HepG2 (cell line): ENCODE measurements at regions not wholly inside any gene's neighbourhood (a gene's known extent, or its start where the extent isn't known, plus 50 kb on each side); places are given as distances from the start of the nearest gene placed in this dataset.

Source experiments
- ATAC-seq: fragments of 200-7000 bp; cut with Tn5 transposase; 3 replicates; pipeline ENCODE4 v1.9.1; 2020; ENCODE audit warnings: mild to moderate bottlenecking, moderate library complexity
- BruUV-seq: library from RNA; stranded (reverse); fragments of 400-500 nt; replicated peaks from 2 replicates; lab custom pipeline; 2021; lab: Mats Ljungman, UMichigan
- CTCF ChIA-PET: fragments of 300-600 bp; formaldehyde crosslinking; extraction: SDS; loops from one replicate; lab custom pipeline; 2021; ENCODE audit warnings: low total read pairs, inconsistent platforms, low intra/inter-chr PET ratio; lab: Yijun Ruan, JAX
- POLR2A ChIA-PET: fragments of 350-600 bp; sonication (Branson Sonifier 250); formaldehyde crosslinking; loops from one replicate; lab custom pipeline; 2020; ENCODE audit warnings: antibody characterized with exemption, inconsistent platforms; lab: Yijun Ruan, JAX
- DNase-seq: peaks from one replicate; pipeline ENCODE4 v3.0.0-alpha.2; 2015; ENCODE audit warnings: low spot score
- FAIRE-seq: peaks from 3 replicates; lab custom pipeline; 2011; peaks lifted over from hg19 to GRCh38; lab: Jason Lieb, UNC
- H2AFZ ChIP-seq: one replicate; pipeline ENCODE4 v1.6.1; 2011; ENCODE audit warnings: low read length, inconsistent platforms
- H3K27ac ChIP-seq: fragments of 300-600 bp; 3 replicates; pipeline ENCODE4 v1.8.0; 2011; ENCODE audit warnings: mixed run types, mild to moderate bottlenecking, mixed read lengths, low read length, inconsistent platforms; ENCODE audit not compliant: insufficient read depth; ENCODE audit errors: extremely low read length
- H3K27me3 ChIP-seq, 2 experiments: fragments of 200-600 bp in 1 of 2; 2 replicates in 1 of 2; 3 replicates in 1 of 2; pipeline versions ENCODE4 v1.6.0 to v1.8.0; 2011; ENCODE audit warnings: low read length in 2 of 2, mild to moderate bottlenecking in 2 of 2, moderate library complexity in 2 of 2, inconsistent platforms in 1 of 2; ENCODE audit not compliant: insufficient read depth in 2 of 2, control insufficient read depth in 1 of 2
- H3K36me3 ChIP-seq, 2 experiments: fragments of 200-600 bp in 1 of 2; replicated peaks in 1 of 2; 2 replicates in 1 of 2; 3 replicates in 1 of 2; pipeline versions ENCODE4 v1.5.1 to v1.8.0; 2011; ENCODE audit warnings: low read length in 2 of 2, inconsistent platforms in 1 of 2; ENCODE audit not compliant: insufficient read depth in 2 of 2, control insufficient read depth in 1 of 2
- H3K4me1 ChIP-seq: 2 replicates; pipeline ENCODE4 v1.5.1; 2012; ENCODE audit warnings: low read length, inconsistent platforms; ENCODE audit not compliant: insufficient read depth
- H3K4me2 ChIP-seq: 2 replicates; pipeline ENCODE4 v1.6.0; 2011; ENCODE audit warnings: low read depth, low read length, inconsistent platforms
- H3K4me3 ChIP-seq, 3 experiments: fragments of 200-600 bp in 1 of 3; sonication (generic), shearing (Covaris generic) in 1 of 3; replicated peaks in 1 of 3; 2 replicates each; pipeline ENCODE4 v1.5.1; 2011 to 2016; ENCODE audit warnings: low read length in 3 of 3, inconsistent platforms in 2 of 3, low read depth in 2 of 3, mild to moderate bottlenecking in 2 of 3, control low read depth in 1 of 3, mixed read lengths in 1 of 3; ENCODE audit not compliant: insufficient read depth in 1 of 3
- H3K79me2 ChIP-seq: one replicate; pipeline ENCODE4 v1.6.1; 2011; ENCODE audit warnings: low read length, inconsistent platforms; ENCODE audit not compliant: insufficient read depth
- H3K9ac ChIP-seq: 2 replicates; pipeline ENCODE4 v1.6.0; 2011; ENCODE audit warnings: mild to moderate bottlenecking, low read depth, low read length, inconsistent platforms; ENCODE audit not compliant: insufficient read depth
- H3K9me3 ChIP-seq: 2 replicates; pipeline ENCODE4 v1.5.1; 2012; ENCODE audit warnings: mild to moderate bottlenecking, low read length
- H4K20me1 ChIP-seq: 2 replicates; pipeline ENCODE4 v1.6.0; 2011; ENCODE audit warnings: inconsistent platforms, mild to moderate bottlenecking, low read length, moderate library complexity; ENCODE audit not compliant: insufficient read depth
- AKAP8 ChIP-seq: sonication (generic); formaldehyde crosslinking; IDR thresholded peaks from 2 replicates; pipeline ENCODE4 v1.5.1; 2020; ENCODE audit warnings: mild to moderate bottlenecking, missing genetic modification reagents
- ATM ChIP-seq: fragments of 450-650 bp; IDR thresholded peaks from 2 replicates; pipeline ENCODE4 v1.7.1; 2017; ENCODE audit warnings: mild to moderate bottlenecking, borderline replicate concordance
- CAMTA2 ChIP-seq: sonication (generic); formaldehyde crosslinking; IDR thresholded peaks from 2 replicates; pipeline ENCODE4 v1.4.0; 2020; ENCODE audit warnings: mild to moderate bottlenecking, missing genetic modification reagents, borderline replicate concordance
- CBX5 ChIP-seq: sonication (generic); formaldehyde crosslinking; IDR thresholded peaks from 2 replicates; pipeline ENCODE4 v1.4.0; 2020; ENCODE audit warnings: missing genetic modification reagents, borderline replicate concordance
- FOXA1 ChIP-seq, 2 experiments: fragments of 450-650 bp in 1 of 2; sonication (generic) in 1 of 2; formaldehyde crosslinking in 1 of 2; IDR thresholded peaks; 2 replicates each; pipeline versions ENCODE4 v1.4.0 to v1.6.1; 2016 to 2020; ENCODE audit warnings: missing genetic modification reagents in 1 of 2
- HOXA5 ChIP-seq: sonication (generic); formaldehyde crosslinking; IDR thresholded peaks from 2 replicates; pipeline ENCODE4 v1.4.0; 2020; ENCODE audit warnings: missing genetic modification reagents
- MXI1 ChIP-seq: IDR thresholded peaks from 3 replicates; pipeline ENCODE4 v1.6.1; 2012; ENCODE audit warnings: low read depth, low read length, inconsistent platforms, borderline replicate concordance
- PAF1 ChIP-seq: IDR thresholded peaks from 2 replicates; pipeline ENCODE4 v1.6.1; 2016; ENCODE audit warnings: missing genetic modification reagents, missing compliant biosample characterization
- PCBP1 ChIP-seq: fragments of 200-400 bp; formaldehyde crosslinking; IDR thresholded peaks from 2 replicates; pipeline ENCODE4 v1.6.1; 2017; ENCODE audit warnings: mild to moderate bottlenecking, low read depth, low read length, borderline replicate concordance
- U2AF2 ChIP-seq: fragments of 200-400 bp; formaldehyde crosslinking; IDR thresholded peaks from 2 replicates; pipeline ENCODE4 v1.6.1; 2017; ENCODE audit warnings: low read depth, mild to moderate bottlenecking, low read length
- ZMAT5 ChIP-seq: sonication (generic); formaldehyde crosslinking; IDR thresholded peaks from 2 replicates; pipeline ENCODE4 v1.5.0; 2020; ENCODE audit warnings: mild to moderate bottlenecking, low read depth, missing genetic modification reagents, borderline replicate concordance
- ZMYM4 ChIP-seq: sonication (generic); formaldehyde crosslinking; IDR thresholded peaks from 2 replicates; pipeline ENCODE4 v1.8.1; 2023; ENCODE audit warnings: mild to moderate bottlenecking, missing genetic modification reagents
- ZNF260 ChIP-seq: sonication (generic); formaldehyde crosslinking; IDR thresholded peaks from 2 replicates; pipeline ENCODE4 v1.4.0; 2020; ENCODE audit warnings: missing genetic modification reagents, low read depth, mild to moderate bottlenecking, borderline replicate concordance
- ZNF549 ChIP-seq: sonication (generic); formaldehyde crosslinking; IDR thresholded peaks from 2 replicates; pipeline ENCODE4 v1.5.0; 2020; ENCODE audit warnings: missing genetic modification reagents
- ZNF556 ChIP-seq: sonication (generic); formaldehyde crosslinking; IDR thresholded peaks from 2 replicates; pipeline ENCODE4 v1.4.0; 2020; ENCODE audit warnings: mild to moderate bottlenecking, missing genetic modification reagents, borderline replicate concordance
- WGBS: methylation state at CpG from one replicate; pipeline ENCODE4 v1.1.6; 2017; ENCODE audit warnings: low lambda C conversion rate; 5-methylcytosine and 5-hydroxymethylcytosine counted together
- in situ Hi-C: cut with HindIII; loops from 2 replicates; pipeline ENCODE4 v1.10.0; 2017; ENCODE audit warnings: low pct_unique_long_range_greater_than_20kb; ENCODE audit not compliant: extremely low pct_ligation_motif_present
- intact Hi-C: fragments of 100-400 bp; cut with micrococcal nuclease; formaldehyde crosslinking; loops from one replicate; pipeline ENCODE4 v1.10.0; 2022; ENCODE audit not compliant: unreplicated experiment
- TF ChIP-seq, protein P1 (sequence below): sonication (generic); formaldehyde crosslinking; IDR thresholded peaks from 2 replicates; pipeline ENCODE4 v1.8.0; 2022; ENCODE audit warnings: missing genetic modification reagents, mild to moderate bottlenecking, inconsistent platforms, borderline replicate concordance
- TF ChIP-seq, protein P2 (sequence below): sonication (generic); formaldehyde crosslinking; IDR thresholded peaks from 2 replicates; pipeline ENCODE4 v1.8.1; 2023; ENCODE audit warnings: mild to moderate bottlenecking, missing genetic modification reagents

GRCh38 chr16:80362816-80363215 is 178.0 kb upstream of the DYNLRB2 start (continued):
- TF ChIP-seq ZNF549 (CRISPR knock-in tag) (no peak), ZNF556 (CRISPR knock-in tag) (no peak), FOXA1 (IDR thresholded peaks at IDR 0.05) (peak; percentile 42; the same call in 1 of the 2 replicates), FOXA1 (CRISPR knock-in tag; IDR thresholded peaks at IDR 0.05) (no peak), HOXA5 (no peak), ZMYM4 (CRISPR knock-in tag) (no peak), ATM (0 out of 2 replicates have a peak, but pooled peaks have one; percentile 30), U2AF2 (no peak)
- TF ChIP-seq, protein P1, sequence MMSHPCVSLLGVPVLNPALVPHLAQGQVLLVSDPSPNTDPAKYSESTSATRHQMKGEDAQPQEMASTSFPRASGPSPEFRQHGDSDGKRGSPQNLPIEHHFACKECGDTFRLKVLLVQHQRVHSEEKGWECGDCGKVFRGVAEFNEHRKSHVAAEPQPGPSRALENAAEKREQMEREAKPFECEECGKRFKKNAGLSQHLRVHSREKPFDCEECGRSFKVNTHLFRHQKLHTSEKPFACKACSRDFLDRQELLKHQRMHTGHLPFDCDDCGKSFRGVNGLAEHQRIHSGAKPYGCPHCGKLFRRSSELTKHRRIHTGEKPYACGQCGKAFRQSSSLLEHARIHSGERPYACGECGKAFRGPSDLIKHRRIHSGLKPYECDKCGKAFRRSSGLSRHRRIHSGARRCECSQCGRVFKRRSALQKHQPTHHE = no peak

GRCh38 chr16:80356365-80356764 is 184.4 kb upstream of the DYNLRB2 start:
- Histone ChIP-seq H3K9me3 (no peaks in the 10 kb centered on the region), H3K36me3 (no peaks in the 10 kb centered on the region), H3K9ac (no peak overlapping the region), H4K20me1 (no peaks in the 10 kb centered on the region), H3K4me3 (no peak overlapping the region), H3K27ac (no peak overlapping the region), H2AFZ (no peak overlapping the region), H3K27me3 (peaks cover 0 to 1% of the 10 kb centered on the region in 2 experiments; a peak in 2 of 5 replicates), H3K79me2 (no peaks in the 10 kb centered on the region), H3K4me1 (no peaks in the 10 kb centered on the region), H3K4me2 (no peak overlapping the region)
- in situ Hi-C loops (no loop called here), intact Hi-C loops (no loop called here)
- ChIA-PET CTCF (no interaction called here), POLR2A (no interaction called here)
- FAIRE-seq = no peak
- TF ChIP-seq ZNF549 (CRISPR knock-in tag) (no peak), AKAP8 (CRISPR knock-in tag) (no peak), MXI1 (no peak), PAF1 (CRISPR knock-in tag) (no peak), CBX5 (no peak), CAMTA2 (CRISPR knock-in tag) (no peak), ZMAT5 (CRISPR knock-in tag) (no peak), PCBP1 (no peak), ZNF260 (CRISPR knock-in tag) (no peak)
- TF ChIP-seq, protein P2, sequence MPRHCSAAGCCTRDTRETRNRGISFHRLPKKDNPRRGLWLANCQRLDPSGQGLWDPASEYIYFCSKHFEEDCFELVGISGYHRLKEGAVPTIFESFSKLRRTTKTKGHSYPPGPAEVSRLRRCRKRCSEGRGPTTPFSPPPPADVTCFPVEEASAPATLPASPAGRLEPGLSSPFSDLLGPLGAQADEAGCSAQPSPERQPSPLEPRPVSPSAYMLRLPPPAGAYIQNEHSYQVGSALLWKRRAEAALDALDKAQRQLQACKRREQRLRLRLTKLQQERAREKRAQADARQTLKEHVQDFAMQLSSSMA (CRISPR knock-in tag) = no peak
- no peak for DNase-seq
- BruUV-seq = no TSS peak
- ATAC-seq = no peak
- 74% methylated on average over 9 of the region's 9 CpGs for WGBS
